ENCODE measurements at regions not wholly inside any gene's neighbourhood (a gene's known extent, or its start where the extent isn't known, plus 50 kb on each side); places are given as distances from the start of the nearest gene placed in this dataset.
"Not testable (repeated sequence)": the region's sequence is repeated elsewhere in the genome, so short reads cannot be mapped to it uniquely, and the experiment has no call there.

GRCh38 chr3:191737742-191738141, 276.8 kb downstream of the PYDC2 start:
- DNase-seq (ENCODE audit: low spot score) (no peak), FAIRE-seq (no peak)

- no peak for DNase-seq (ENCODE audit: low spot score)
- no peak for FAIRE-seq
These were observed 279.7 kb downstream of the PYDC2 start for GRCh38 chr3:191740712-191741111.

GRCh38 chr3:191741847-191742350, 280.9 kb downstream of the PYDC2 start:
- DNase-seq (ENCODE audit: low spot score); FAIRE-seq: not testable (repeated sequence)

- no peak for FAIRE-seq
- DNase-seq (ENCODE audit: low spot score), result no peak
These were observed 282.3 kb downstream of the PYDC2 start for GRCh38 chr3:191743283-191743682.

- FAIRE-seq, result no peak
These were observed 289.7 kb downstream of the PYDC2 start for GRCh38 chr3:191750618-191751017.

GRCh38 chr3:191753196-191753595, 292.2 kb downstream of the PYDC2 start:
- DNase-seq (ENCODE audit: low spot score), result no peak
- no peak for FAIRE-seq

More at GRCh38 chr3:191750618-191751017, 289.7 kb downstream of the PYDC2 start:
- no peak for DNase-seq (ENCODE audit: low spot score)

- no peak for DNase-seq (ENCODE audit: low spot score)
- no peak for FAIRE-seq
These were observed 300.9 kb downstream of the PYDC2 start for GRCh38 chr3:191761906-191762305.

- DNase-seq (ENCODE audit: low spot score) (peak; percentile 49), FAIRE-seq (no peak)
These were observed 301.5 kb downstream of the PYDC2 start for GRCh38 chr3:191762323-191762960.

- FAIRE-seq (no peak), DNase-seq (ENCODE audit: low spot score) (no peak)
These were observed 307.5 kb downstream of the PYDC2 start for GRCh38 chr3:191768421-191768820.

GRCh38 chr3:191770541-191770940, 309.6 kb downstream of the PYDC2 start:
- DNase-seq (ENCODE audit: low spot score) (no peak), FAIRE-seq (no peak)

- FAIRE-seq (no peak), DNase-seq (ENCODE audit: low spot score) (peak; percentile 84)
These were observed 313.5 kb downstream of the PYDC2 start for GRCh38 chr3:191774485-191774884.

- DNase-seq (ENCODE audit: low spot score), result no peak
- no peak for FAIRE-seq
These were observed 314.7 kb downstream of the PYDC2 start for GRCh38 chr3:191775451-191776233.

GRCh38 chr3:191781044-191781443, 320.1 kb downstream of the PYDC2 start:
- FAIRE-seq (no peak), DNase-seq (ENCODE audit: low spot score) (no peak)

- DNase-seq (ENCODE audit: low spot score) (no peak), FAIRE-seq (no peak)
These were observed 322.1 kb downstream of the PYDC2 start for GRCh38 chr3:191783024-191783423.

- no peak for FAIRE-seq
- DNase-seq (ENCODE audit: low spot score), result no peak
These were observed 330.0 kb downstream of the PYDC2 start for GRCh38 chr3:191790934-191791333.

- no peak for FAIRE-seq
These were observed 331.6 kb downstream of the PYDC2 start for GRCh38 chr3:191792580-191792979.

GRCh38 chr3:191795196-191795595, 334.2 kb downstream of the PYDC2 start:
- no peak for FAIRE-seq

More at GRCh38 chr3:191792580-191792979, 331.6 kb downstream of the PYDC2 start:
- no peak for DNase-seq (ENCODE audit: low spot score)

GRCh38 chr3:191797271-191797670, 336.3 kb downstream of the PYDC2 start:
- no peak for FAIRE-seq
- DNase-seq (ENCODE audit: low spot score), result no peak

More at GRCh38 chr3:191795196-191795595, 334.2 kb downstream of the PYDC2 start:
- DNase-seq (ENCODE audit: low spot score), result no peak

GRCh38 chr3:191802671-191803070, 341.7 kb downstream of the PYDC2 start:
- DNase-seq (ENCODE audit: low spot score) (no peak), FAIRE-seq (no peak)

- FAIRE-seq (no peak), DNase-seq (ENCODE audit: low spot score) (no peak)
These were observed 344.0 kb downstream of the PYDC2 start for GRCh38 chr3:191804935-191805334.

- no peak for DNase-seq (ENCODE audit: low spot score)
These were observed 347.1 kb downstream of the PYDC2 start for GRCh38 chr3:191808073-191808472.

GRCh38 chr3:191809326-191809949, 348.5 kb downstream of the PYDC2 start:
- FAIRE-seq (no peak), DNase-seq (ENCODE audit: low spot score) (no peak)

More at GRCh38 chr3:191808073-191808472, 347.1 kb downstream of the PYDC2 start:
- FAIRE-seq, result no peak
